HG03135 (cell line): ENCODE measurements at regions not wholly inside any gene's neighbourhood (a gene's known extent, or its start where the extent isn't known, plus 50 kb on each side); places are given as distances from the start of the nearest gene placed in this dataset.

Experiments
- ATAC-seq: cut with Tn5 transposase; IDR thresholded peaks from one replicate; pipeline ENCODE4 v1.9.1; 2021; ENCODE audit warnings: mild to moderate bottlenecking, moderate library complexity; ENCODE audit not compliant: unreplicated experiment

DNA sequence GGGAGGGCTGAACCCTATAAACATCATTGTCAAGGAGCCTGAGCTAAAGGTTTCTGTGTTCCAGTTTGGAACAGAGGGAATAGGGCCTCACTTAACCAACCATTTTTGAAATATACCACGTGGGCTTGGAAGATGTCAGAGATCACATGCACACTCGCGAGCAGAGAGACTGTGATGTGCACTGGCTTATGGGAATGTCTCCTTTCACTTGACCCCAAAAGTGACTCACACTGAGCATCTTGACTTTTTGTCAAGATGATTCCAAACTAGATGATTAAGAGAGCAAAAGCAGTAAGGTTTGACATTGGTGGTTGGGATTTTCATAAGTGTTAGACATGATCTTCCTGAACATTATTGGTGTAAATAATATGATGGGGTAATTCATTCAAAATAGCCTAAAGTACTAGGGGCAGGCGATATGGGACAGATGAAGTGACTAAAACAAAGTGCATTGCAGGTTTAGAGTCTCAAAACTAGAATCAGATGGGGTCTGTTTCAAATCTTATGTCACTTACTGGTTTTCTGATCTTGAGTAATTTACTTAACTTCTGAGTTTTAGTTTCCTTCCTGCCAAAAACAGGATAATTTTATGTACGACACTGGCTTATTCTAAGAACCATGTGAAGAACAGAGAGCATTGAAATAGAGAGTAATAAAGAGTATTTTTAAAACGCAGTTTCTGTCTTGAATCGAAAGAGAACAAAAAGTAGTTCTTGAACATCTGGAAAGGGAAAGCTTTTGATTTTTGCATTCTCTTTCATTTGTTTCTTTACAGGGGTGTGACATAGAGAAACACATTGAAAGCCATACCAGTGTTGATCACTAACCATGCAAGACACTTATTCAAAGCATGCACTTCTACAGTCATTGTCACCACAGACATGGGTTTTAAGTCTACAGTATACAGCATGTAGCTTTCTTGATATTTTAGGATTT is 383.0 kb downstream of the DIRAS2 start:
- ATAC-seq, result no peak

DNA sequence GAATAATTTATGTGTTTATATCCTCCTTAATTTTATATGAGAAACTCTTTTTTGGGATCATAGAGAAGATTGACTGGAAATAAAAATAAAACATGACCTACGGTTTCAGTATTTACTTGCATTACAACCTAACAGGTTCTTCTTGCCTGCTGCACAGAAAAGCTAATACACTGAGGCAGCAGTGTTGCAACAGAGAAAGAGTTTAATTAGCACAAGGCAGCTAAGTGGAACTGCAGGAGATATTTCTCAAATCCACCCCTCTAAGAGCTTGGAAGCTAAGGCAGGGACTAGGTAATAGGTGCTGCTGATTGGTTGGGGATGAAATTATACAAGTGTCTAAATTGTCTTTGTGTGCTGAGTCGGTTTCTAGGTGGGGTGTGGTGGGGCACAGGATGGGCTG is 380.9 kb downstream of the DIRAS2 start:
- no peak for ATAC-seq

GRCh38 chr9:90268613-90269012 is 374.0 kb downstream of the DIRAS2 start:
- no peak for ATAC-seq

DNA sequence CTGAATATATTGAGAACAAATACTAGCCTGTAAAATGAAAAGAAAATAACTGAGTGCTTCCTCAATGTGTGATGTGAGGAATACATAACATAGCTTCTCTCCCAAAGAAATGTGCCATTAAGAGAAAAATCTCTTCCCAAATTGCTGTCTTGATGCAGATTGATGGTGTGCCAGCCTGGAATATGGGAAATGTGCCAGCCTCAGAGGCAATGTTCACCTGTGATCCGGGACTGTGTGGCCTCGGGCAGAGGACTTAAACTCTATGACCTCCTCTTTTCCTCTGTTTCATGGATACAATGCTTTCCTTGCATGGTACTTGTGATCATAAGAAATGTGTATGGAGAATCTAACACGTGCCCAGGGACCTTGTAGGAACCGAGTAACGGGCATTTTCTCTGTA is 370.9 kb downstream of the DIRAS2 start:
- ATAC-seq, result no peak

- no peak for ATAC-seq
Observed at GRCh38 chr9:90274725-90275124, 367.9 kb downstream of the DIRAS2 start.

DNA sequence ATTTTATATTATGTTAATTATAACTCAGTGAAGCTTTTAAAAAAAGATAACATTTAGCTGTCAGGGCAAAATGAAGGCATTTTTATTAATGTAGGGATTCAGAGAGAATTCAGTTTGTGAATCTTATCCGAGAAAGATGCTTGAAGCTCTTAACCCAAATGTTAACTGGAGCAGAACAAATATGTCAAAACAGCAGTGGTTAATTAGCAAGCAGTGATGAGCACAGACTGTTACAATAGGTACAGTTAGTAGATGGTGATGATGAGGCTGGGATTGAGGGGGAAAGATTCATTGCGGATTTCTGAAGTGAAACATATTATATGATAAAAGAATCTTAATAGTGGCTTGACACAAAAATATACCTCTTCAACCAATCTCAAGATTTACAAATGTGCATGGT is 356.7 kb downstream of the DIRAS2 start:
- ATAC-seq, result no peak

GRCh38 chr9:90287567-90288274 is 354.9 kb downstream of the DIRAS2 start:
- ATAC-seq, result peak; percentile 95

- ATAC-seq, result no peak
Observed at GRCh38 chr9:90288275-90288639, 354.4 kb downstream of the DIRAS2 start.

DNA sequence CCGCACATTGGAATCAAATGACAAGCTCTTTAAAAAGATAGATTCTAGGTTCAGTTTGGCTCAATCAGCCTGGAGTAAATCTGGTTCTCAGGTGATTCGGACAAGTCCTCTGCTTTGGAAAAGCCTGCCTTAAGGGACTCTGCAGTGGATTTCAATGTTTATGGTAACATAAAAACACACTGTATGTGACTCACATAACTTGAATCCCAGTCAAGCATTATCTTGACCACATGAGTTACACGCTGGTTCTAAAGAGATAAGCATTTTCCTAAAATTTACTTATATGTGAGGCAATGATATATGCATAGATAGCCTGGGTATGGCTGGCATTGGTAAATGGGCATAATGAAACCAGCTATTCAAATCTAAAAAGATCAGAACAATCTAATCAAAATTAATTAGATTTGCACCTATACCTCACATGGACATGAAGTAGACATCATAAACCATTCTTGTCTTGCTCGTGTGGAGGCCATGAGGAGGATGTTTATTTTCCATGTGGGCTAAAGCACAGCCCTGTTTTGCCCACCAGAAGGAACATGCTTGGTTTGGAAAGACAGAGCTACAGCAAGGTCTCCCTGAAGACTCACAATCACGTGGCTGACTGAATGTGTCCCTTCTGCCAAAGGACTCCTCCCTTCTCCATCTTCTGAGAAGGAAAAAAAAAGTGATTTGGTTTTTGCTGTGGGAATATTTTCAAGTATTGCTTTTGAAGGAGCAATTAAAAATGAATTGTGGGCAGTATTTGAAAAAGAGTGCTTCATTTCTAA is 351.7 kb downstream of the DIRAS2 start:
- no peak for ATAC-seq

GRCh38 chr9:90296539-90296938 is 346.1 kb downstream of the DIRAS2 start:
- ATAC-seq, result no peak

DNA sequence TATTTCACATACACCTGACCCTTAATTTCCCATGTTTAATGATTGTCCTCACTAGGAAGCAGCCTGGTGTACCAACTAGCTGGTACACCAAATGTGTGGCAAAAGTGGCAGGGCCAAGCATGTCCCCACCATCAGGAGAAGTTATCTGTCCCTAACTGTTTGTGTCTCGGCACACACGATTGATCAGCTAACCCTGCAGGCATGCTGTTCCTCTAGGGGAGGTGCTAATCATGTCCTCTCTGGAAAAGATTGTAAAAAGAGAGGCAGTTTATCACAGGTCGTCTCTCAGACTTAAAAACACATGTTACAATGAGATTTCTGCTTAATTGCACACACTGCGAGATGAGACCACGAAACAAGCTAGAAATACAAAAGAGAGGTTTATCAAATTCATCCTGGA is 342.7 kb downstream of the DIRAS2 start:
- ATAC-seq, result no peak

- ATAC-seq, result no peak
Observed at GRCh38 chr9:90300611-90301276, 341.9 kb downstream of the DIRAS2 start.

- ATAC-seq, result no peak
Observed at GRCh38 chr9:90301277-90301653, 341.4 kb downstream of the DIRAS2 start.

- no peak for ATAC-seq
Observed at GRCh38 chr9:90303655-90304054, 339.0 kb downstream of the DIRAS2 start.

DNA sequence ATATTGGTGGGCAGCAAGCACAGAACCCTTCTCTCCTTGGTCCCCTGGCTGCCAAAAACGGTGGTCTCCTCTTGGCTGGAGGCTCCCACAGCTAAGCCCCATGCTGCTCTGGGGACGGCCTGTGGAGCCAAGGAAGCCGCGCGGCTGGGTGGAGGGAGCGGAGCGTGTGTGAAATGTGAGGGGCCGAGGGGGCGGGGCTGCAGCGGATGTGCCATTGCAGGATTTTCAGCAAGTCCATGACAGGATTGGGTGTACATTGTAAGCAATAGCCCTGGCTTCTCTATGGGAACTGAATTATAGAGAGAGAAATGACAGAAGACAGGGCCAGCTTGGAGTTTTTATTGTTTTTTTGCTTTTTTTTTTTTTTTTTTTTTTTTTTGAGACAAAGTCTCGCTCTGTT is 336.5 kb downstream of the DIRAS2 start:
- no peak for ATAC-seq

GRCh38 chr9:90307167-90307833 is 335.3 kb downstream of the DIRAS2 start:
- no peak for ATAC-seq

GRCh38 chr9:90307891-90308290 is 334.7 kb downstream of the DIRAS2 start:
- no peak for ATAC-seq

DNA sequence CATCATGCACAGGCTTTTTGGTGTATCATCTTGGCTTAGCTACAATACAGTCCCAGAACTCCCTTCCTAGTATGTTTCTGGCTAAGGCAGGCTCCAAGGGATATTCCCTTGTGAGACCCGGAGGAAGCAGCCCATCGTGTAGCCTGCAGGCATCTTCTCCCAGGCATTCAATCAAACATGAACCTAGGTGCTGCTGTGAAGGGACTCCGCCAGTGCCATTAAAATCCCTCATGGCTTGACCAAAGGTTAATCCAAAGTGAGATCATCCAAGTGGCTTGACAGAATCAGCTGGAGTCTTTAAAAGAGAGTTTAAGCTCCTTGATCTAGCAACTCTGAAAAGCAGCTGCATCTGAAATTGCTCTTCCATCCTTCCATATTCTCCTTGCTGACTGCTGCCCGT is 333.9 kb downstream of the DIRAS2 start:
- ATAC-seq, result no peak

DNA sequence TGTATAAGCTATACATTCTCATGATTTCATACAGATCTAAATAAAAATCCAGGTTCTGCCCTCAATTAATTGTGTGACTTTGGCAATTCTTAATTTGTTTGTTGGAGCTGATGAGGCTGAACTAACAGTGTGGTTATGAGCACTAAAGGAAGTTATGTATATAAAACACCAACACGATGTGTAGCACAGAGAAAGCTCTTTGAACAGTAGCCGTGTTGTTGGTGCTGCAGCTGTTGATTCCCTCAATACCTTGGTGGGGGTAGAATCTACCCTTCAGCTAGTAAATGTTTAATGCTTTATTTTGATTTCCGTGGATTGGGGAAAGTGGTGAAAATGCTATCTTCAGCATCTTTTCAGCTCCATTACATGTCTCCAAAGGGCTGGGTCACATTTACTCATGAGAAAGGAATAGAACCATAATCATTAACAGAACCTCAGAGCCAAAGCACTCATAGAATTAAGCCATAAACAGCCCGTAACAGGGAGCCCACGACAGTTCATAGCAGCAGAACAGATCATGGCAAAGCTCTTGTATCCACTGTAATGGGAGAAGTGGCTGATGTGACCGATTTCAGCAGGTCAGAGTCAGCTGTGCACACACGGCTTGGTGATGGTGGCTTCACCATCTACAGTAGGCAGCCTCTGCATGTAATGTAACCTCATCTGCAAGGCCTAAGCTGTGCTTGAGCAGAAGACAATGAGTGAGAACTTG is 332.7 kb downstream of the DIRAS2 start:
- ATAC-seq, result no peak

DNA sequence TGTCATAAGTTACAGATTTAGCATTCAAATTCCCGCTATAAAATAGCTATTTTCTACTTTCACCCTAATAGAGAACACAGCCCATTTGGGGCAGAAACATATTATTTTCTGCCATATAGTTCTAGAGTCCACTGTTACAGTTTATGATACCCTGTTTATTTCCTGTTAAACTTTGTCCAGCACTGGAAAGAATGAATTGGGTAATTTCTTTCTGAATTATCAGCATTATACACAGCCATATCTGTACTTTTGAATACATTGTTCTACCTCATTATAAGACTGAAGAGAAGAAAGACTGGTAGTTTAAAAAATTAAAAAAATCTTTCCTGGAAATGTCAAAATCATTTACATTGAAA is 332.1 kb downstream of the DIRAS2 start:
- no peak for ATAC-seq
